Neuronal stem cell (in vitro differentiated cells): ENCODE measurements at regions not wholly inside any gene's neighbourhood (a gene's known extent, or its start where the extent isn't known, plus 50 kb on each side); places are given as distances from the start of the nearest gene placed in this dataset.

Source experiments
- DNase-seq: peaks from one replicate; pipeline ENCODE4 v3.0.0-alpha.2; 2013; ENCODE audit warnings: low spot score
- H2AFZ ChIP-seq: one replicate; pipeline ENCODE4 v1.6.1; 2013; ENCODE audit warnings: mild to moderate bottlenecking, low read length, inconsistent platforms
- H2AK5ac ChIP-seq: 2 replicates; pipeline ENCODE4 v1.6.1; 2013; ENCODE audit warnings: low read depth, mild to moderate bottlenecking, inconsistent platforms, low read length, moderate library complexity, mixed read lengths
- H2BK120ac ChIP-seq: 2 replicates; pipeline ENCODE4 v1.6.1; 2013; ENCODE audit warnings: low read depth, mild to moderate bottlenecking, inconsistent platforms, low read length, moderate library complexity, mixed read lengths
- H2BK12ac ChIP-seq: one replicate; pipeline ENCODE4 v1.6.1; 2013; ENCODE audit warnings: low read length, inconsistent platforms
- H2BK15ac ChIP-seq: 2 replicates; pipeline ENCODE4 v1.6.1; 2013; ENCODE audit warnings: mild to moderate bottlenecking, low read length, inconsistent platforms, mixed read lengths
- H2BK5ac ChIP-seq: one replicate; pipeline ENCODE4 v1.6.1; 2013; ENCODE audit warnings: inconsistent platforms, mild to moderate bottlenecking, low read length, moderate library complexity
- H3K14ac ChIP-seq: one replicate; pipeline ENCODE4 v1.6.1; 2013; ENCODE audit warnings: low read length, inconsistent platforms
- H3K18ac ChIP-seq: 2 replicates; pipeline ENCODE4 v1.6.1; 2013; ENCODE audit warnings: low read length, inconsistent platforms
- H3K23ac ChIP-seq: 2 replicates; pipeline ENCODE4 v1.6.1; 2013; ENCODE audit warnings: low read depth, mild to moderate bottlenecking, mixed read lengths, low read length, inconsistent platforms; ENCODE audit not compliant: poor library complexity
- H3K27ac ChIP-seq: replicated peaks from 3 replicates; pipeline ENCODE4 v1.5.1; 2013; ENCODE audit warnings: low read length, inconsistent platforms
- H3K27me3 ChIP-seq, 3 experiments: 2 replicates each; pipeline ENCODE4 v1.6.1; 2013; ENCODE audit warnings: low read length in 3 of 3, mild to moderate bottlenecking in 2 of 3, inconsistent platforms in 1 of 3, low read depth in 1 of 3, mixed read lengths in 1 of 3, moderate library complexity in 1 of 3; ENCODE audit not compliant: control insufficient read depth in 3 of 3, insufficient read depth in 3 of 3
- H3K36me3 ChIP-seq, 2 donors: replicated peaks in 1 of 2; 2 replicates each; pipeline ENCODE4 v1.6.1; 2013; ENCODE audit warnings: low read length in 2 of 2; ENCODE audit not compliant: control insufficient read depth in 2 of 2, insufficient read depth in 2 of 2
- H3K4ac ChIP-seq: 2 replicates; pipeline ENCODE4 v1.6.1; 2013; ENCODE audit warnings: inconsistent platforms, mild to moderate bottlenecking, low read length, moderate library complexity
- H3K4me1 ChIP-seq, 2 donors: 1 replicate in 1 of 2; 2 replicates in 1 of 2; pipeline ENCODE4 v1.6.1; 2013; ENCODE audit warnings: low read length in 2 of 2, low read depth in 1 of 2; ENCODE audit not compliant: control insufficient read depth in 2 of 2, insufficient read depth in 1 of 2
- H3K4me2 ChIP-seq: one replicate; pipeline ENCODE4 v1.6.1; 2013; ENCODE audit warnings: mild to moderate bottlenecking, low read length, inconsistent platforms; ENCODE audit not compliant: insufficient read depth, poor library complexity, severe bottlenecking
- H3K4me3 ChIP-seq, 2 donors: 2 replicates each; pipeline ENCODE4 v1.5.1; 2013; ENCODE audit warnings: low read length in 2 of 2, mild to moderate bottlenecking in 2 of 2, inconsistent platforms in 1 of 2, moderate library complexity in 1 of 2
- H3K79me1 ChIP-seq: one replicate; pipeline ENCODE4 v1.6.1; 2013; ENCODE audit warnings: low read depth, mild to moderate bottlenecking, inconsistent platforms, low read length, moderate library complexity
- H3K9ac ChIP-seq: one replicate; pipeline ENCODE4 v1.6.1; 2013; ENCODE audit warnings: mild to moderate bottlenecking, low read depth, low read length, inconsistent platforms; ENCODE audit not compliant: poor library complexity
- H3K9me3 ChIP-seq, 2 donors: replicated peaks in 1 of 2; 2 replicates each; pipeline versions ENCODE3 to v1.6.1; 2013; ENCODE audit warnings: low read length in 2 of 2, mild to moderate bottlenecking in 2 of 2, inconsistent platforms in 1 of 2, low read depth in 1 of 2, mixed read lengths in 1 of 2, moderate library complexity in 1 of 2; ENCODE audit not compliant: control insufficient read depth in 2 of 2, insufficient read depth in 1 of 2
- H4K8ac ChIP-seq: one replicate; pipeline ENCODE4 v1.6.1; 2013; ENCODE audit warnings: low read depth, mild to moderate bottlenecking, inconsistent platforms, low read length, moderate library complexity
- H4K91ac ChIP-seq: one replicate; pipeline ENCODE4 v1.6.1; 2013; ENCODE audit warnings: low read length, low read depth, mild to moderate bottlenecking, inconsistent platforms; ENCODE audit not compliant: poor library complexity
- WGBS, 2 donors: extraction: QIAGEN DNeasy Blood & Tissue Kit; methylation state at CpG; one replicate each; pipeline ENCODE4 v1.1.7; 2013; ENCODE audit warnings: missing lambda C conversion rate in 2 of 2, mixed read lengths in 1 of 2; ENCODE audit not compliant: insufficient read length in 2 of 2, insufficient replicate concordance in 1 of 2; ENCODE audit errors: extremely low coverage in 2 of 2; 5-methylcytosine and 5-hydroxymethylcytosine counted together

GRCh38 chr3:61311044-61311443 lies 59.8 kb upstream of the FHIT start:
- DNase-seq = no peak
- H2BK12ac ChIP-seq = no peak overlapping the region
- no peaks in the 10 kb centered on the region for H3K79me1 ChIP-seq
- no peak overlapping the region for H4K8ac ChIP-seq
- no peaks in the 10 kb centered on the region for H3K36me3 ChIP-seq
- no peak overlapping the region for H2BK120ac ChIP-seq
- no peak overlapping the region for H2AFZ ChIP-seq
- no peaks in the 10 kb centered on the region for H3K4me1 ChIP-seq
- H3K27me3 ChIP-seq = no peaks in the 10 kb centered on the region
- H3K4ac ChIP-seq = no peak overlapping the region
- no peak overlapping the region for H3K18ac ChIP-seq
- H3K27ac ChIP-seq = no peak overlapping the region
- H3K14ac ChIP-seq = no peak overlapping the region
- H3K4me3 ChIP-seq = no peak overlapping the region
- no peak overlapping the region for H3K4me2 ChIP-seq
- H2BK15ac ChIP-seq = no peak overlapping the region
- H3K23ac ChIP-seq = no peak overlapping the region
- H3K9ac ChIP-seq = no peak overlapping the region
- no peak overlapping the region for H4K91ac ChIP-seq
- H2AK5ac ChIP-seq = no peak overlapping the region
- no peak overlapping the region for H2BK5ac ChIP-seq
- no CpG with 5 or more reads among the region's 2 CpGs for WGBS, 2 donors
- H3K9me3 ChIP-seq = no peaks in the 10 kb centered on the region

GRCh38 chr3:61315871-61316270 lies 64.6 kb upstream of the FHIT start:
- Histone ChIP-seq H3K23ac (no peak overlapping the region), H3K79me1 (no peaks in the 10 kb centered on the region), H2BK120ac (no peak overlapping the region), H3K36me3 (no peaks in the 10 kb centered on the region), H2AFZ (no peak overlapping the region), H3K9ac (no peak overlapping the region), H4K91ac (no peak overlapping the region), H3K4me2 (no peak overlapping the region), H3K9me3 (no peaks in the 10 kb centered on the region), H3K18ac (no peak overlapping the region), H2BK15ac (no peak overlapping the region), H2BK12ac (no peak overlapping the region), H3K14ac (no peak overlapping the region), H3K27me3 (no peaks in the 10 kb centered on the region), H3K4ac (no peak overlapping the region), H4K8ac (no peak overlapping the region), H2BK5ac (no peak overlapping the region), H3K27ac (no peak overlapping the region), H3K4me3 (no peak overlapping the region), H3K4me1 (no peaks in the 10 kb centered on the region), H2AK5ac (no peak overlapping the region)
- DNase-seq = peak; percentile 11
- WGBS, 2 donors = no CpG with 5 or more reads among the region's 3 CpGs

- Histone ChIP-seq H3K4me3 (no peak overlapping the region), H3K4me1 (no peaks in the 10 kb centered on the region), H3K4ac (no peak overlapping the region), H3K18ac (no peak overlapping the region), H4K91ac (no peak overlapping the region), H3K9me3 (no peaks in the 10 kb centered on the region), H2AK5ac (no peak overlapping the region), H3K14ac (no peak overlapping the region), H2BK15ac (no peak overlapping the region), H3K23ac (no peak overlapping the region), H3K9ac (no peak overlapping the region), H3K27me3 (no peaks in the 10 kb centered on the region), H2BK12ac (no peak overlapping the region), H4K8ac (no peak overlapping the region), H3K36me3 (no peaks in the 10 kb centered on the region), H3K79me1 (no peaks in the 10 kb centered on the region), H3K27ac (no peak overlapping the region), H3K4me2 (no peak overlapping the region), H2BK5ac (no peak overlapping the region), H2BK120ac (no peak overlapping the region), H2AFZ (no peak overlapping the region)
- WGBS, 2 donors = no CpG with 5 or more reads among the region's 3 CpGs
- DNase-seq = no peak
Measured at GRCh38 chr3:61323094-61323493, 71.8 kb upstream of the FHIT start.

GRCh38 chr3:61331929-61332552 lies 80.8 kb upstream of the FHIT start:
- no peak overlapping the region for H3K4me2 ChIP-seq
- peak; percentile 18 for DNase-seq
- no peak overlapping the region for H3K14ac ChIP-seq
- no peaks in the 10 kb centered on the region for H3K27me3 ChIP-seq
- no peak overlapping the region for H2BK120ac ChIP-seq
- H2AK5ac ChIP-seq = no peak overlapping the region
- H4K91ac ChIP-seq = no peak overlapping the region
- no peak overlapping the region for H2BK5ac ChIP-seq
- H2AFZ ChIP-seq = no peak overlapping the region
- H3K4me3 ChIP-seq = no peak overlapping the region
- no peaks in the 10 kb centered on the region for H3K36me3 ChIP-seq
- no peaks in the 10 kb centered on the region for H3K4me1 ChIP-seq
- WGBS, 2 donors = no CpG with 5 or more reads among the region's 5 CpGs
- no peak overlapping the region for H3K18ac ChIP-seq
- H3K9me3 ChIP-seq = no peaks in the 10 kb centered on the region
- H3K23ac ChIP-seq = no peak overlapping the region
- H3K79me1 ChIP-seq = no peaks in the 10 kb centered on the region
- no peak overlapping the region for H2BK15ac ChIP-seq
- H3K9ac ChIP-seq = no peak overlapping the region
- no peak overlapping the region for H3K27ac ChIP-seq
- no peak overlapping the region for H3K4ac ChIP-seq
- H2BK12ac ChIP-seq = no peak overlapping the region
- no peak overlapping the region for H4K8ac ChIP-seq
